Thymus (tissue), 11 donors: ENCODE measurements at regions not wholly inside any gene's neighbourhood (a gene's known extent, or its start where the extent isn't known, plus 50 kb on each side); places are given as distances from the start of the nearest gene placed in this dataset.
"Not testable (repeated sequence)": the region's sequence is repeated elsewhere in the genome, so short reads cannot be mapped to it uniquely, and the experiment has no call there.

ENCODE experiments used
- DNase-seq, 9 donors: peaks; one replicate each; pipeline ENCODE4 v3.0.0-alpha.2; 2013; ENCODE audit warnings: low spot score in 9 of 9, low read depth in 6 of 9, missing footprints in 1 of 9
- H3K27ac ChIP-seq, 2 donors: one replicate each; pipeline ENCODE4 v1.5.1; 2013; ENCODE audit warnings: control low read depth in 1 of 2, low read depth in 1 of 2, low read length in 1 of 2, mild to moderate bottlenecking in 1 of 2, moderate library complexity in 1 of 2
- H3K27me3 ChIP-seq, 2 donors: one replicate each; pipeline ENCODE4 v1.5.1; 2013; ENCODE audit warnings: low read length in 1 of 2; ENCODE audit not compliant: control insufficient read depth in 2 of 2, insufficient read depth in 1 of 2
- H3K36me3 ChIP-seq, 2 donors: one replicate each; pipeline ENCODE4 v1.5.1; 2013; ENCODE audit warnings: low read length in 1 of 2, mild to moderate bottlenecking in 1 of 2, moderate library complexity in 1 of 2; ENCODE audit not compliant: control insufficient read depth in 2 of 2, insufficient read depth in 2 of 2
- H3K4me1 ChIP-seq, 2 donors: one replicate each; pipeline ENCODE4 v1.5.1; 2013; ENCODE audit warnings: low read length in 2 of 2; ENCODE audit not compliant: control insufficient read depth in 2 of 2, insufficient read depth in 2 of 2
- H3K4me3 ChIP-seq, 2 donors: one replicate each; pipeline ENCODE4 v1.5.1; 2013; ENCODE audit warnings: low read length in 2 of 2, control low read depth in 1 of 2, mild to moderate bottlenecking in 1 of 2
- H3K9me3 ChIP-seq, 2 donors: one replicate each; pipeline ENCODE4 v1.5.1; 2013; ENCODE audit warnings: low read length in 1 of 2, mild to moderate bottlenecking in 1 of 2; ENCODE audit not compliant: control insufficient read depth in 2 of 2, insufficient read depth in 1 of 2
- WGBS: extraction: QIAGEN DNeasy Blood & Tissue Kit; methylation state at CpG from one replicate; pipeline ENCODE4 v1.1.7; 2013; 5-methylcytosine and 5-hydroxymethylcytosine counted together
- donor health status: healthy.

DNA sequence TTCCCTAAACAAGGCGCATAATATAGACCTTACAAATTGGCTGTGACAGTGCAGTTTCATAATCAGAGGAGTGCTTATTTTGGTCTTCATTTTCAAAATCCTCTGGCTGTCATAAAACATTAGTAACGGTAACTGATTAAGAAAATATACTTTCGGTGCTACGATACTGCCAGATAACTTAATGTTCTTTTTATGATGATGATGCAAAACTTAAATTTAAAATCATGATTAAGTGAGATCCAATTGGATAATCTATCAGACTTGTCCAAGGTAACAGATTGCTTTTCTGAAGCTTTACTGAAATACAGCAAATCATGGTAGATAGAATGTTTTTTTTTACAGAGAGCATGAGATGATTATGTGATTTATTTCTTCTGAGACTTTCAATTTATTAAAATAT is 364.2 kb upstream of the CNTN3 start:
- H3K4me3 ChIP-seq: no peak overlapping the region
- H3K4me1 ChIP-seq: no peaks in the 10 kb centered on the region
- H3K27ac ChIP-seq: no peak overlapping the region
- H3K36me3 ChIP-seq: no peaks in the 10 kb centered on the region
- no peaks in the 10 kb centered on the region for H3K9me3 ChIP-seq
- no peaks in the 10 kb centered on the region for H3K27me3 ChIP-seq
- DNase-seq: no peak
- 97% methylated on average over 4 of the region's 4 CpGs for WGBS

DNA sequence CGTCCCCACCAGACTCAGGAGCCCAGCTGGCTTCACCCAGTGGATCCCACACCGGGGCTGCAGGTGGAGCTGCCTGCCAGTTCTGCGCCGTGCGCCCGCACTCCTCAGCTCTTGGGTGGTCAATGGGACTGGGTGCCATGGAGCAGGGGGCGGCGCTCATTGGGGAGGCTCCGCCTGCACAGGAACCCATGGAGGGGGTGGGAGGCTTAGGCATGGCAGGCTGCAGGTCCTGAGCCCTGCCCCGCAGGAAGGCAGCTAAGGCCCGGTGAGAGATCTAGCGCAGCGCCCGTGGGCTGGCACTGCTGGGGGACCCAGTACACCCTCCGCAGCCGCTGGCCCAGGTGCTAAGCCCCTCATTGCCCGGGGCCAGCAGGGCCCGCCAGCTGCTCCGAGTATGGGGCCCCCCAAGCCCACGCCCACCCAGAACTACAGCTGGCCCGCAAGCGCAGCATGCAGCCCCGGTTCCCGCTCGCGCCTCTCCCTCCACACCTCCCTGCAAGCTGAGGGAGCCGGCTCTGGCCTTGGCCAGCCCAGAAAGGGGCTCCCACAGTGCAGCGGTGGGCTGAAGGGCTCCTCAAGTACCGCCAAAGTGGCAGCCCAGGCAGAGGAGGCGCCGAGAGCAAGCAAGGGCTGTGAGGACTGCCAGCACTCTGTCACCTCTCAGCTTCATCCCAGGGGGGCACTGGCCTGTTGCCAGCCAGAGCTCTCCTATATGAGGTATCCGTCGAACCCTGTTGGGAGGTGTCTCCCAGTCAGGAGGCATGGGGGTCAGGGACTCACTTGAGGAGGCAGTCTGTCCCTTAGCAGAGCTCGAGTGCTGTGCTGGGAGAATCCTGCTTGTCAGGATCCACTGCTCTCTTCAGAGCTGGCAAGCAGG is 370.8 kb upstream of the CNTN3 start:
- not testable (repeated sequence) for H3K36me3 ChIP-seq, H3K9me3 ChIP-seq, H3K27me3 ChIP-seq, DNase-seq, H3K4me1 ChIP-seq, H3K4me3 ChIP-seq, H3K27ac ChIP-seq
- WGBS: 96% methylated on average over 34 of the region's 34 CpGs

DNA sequence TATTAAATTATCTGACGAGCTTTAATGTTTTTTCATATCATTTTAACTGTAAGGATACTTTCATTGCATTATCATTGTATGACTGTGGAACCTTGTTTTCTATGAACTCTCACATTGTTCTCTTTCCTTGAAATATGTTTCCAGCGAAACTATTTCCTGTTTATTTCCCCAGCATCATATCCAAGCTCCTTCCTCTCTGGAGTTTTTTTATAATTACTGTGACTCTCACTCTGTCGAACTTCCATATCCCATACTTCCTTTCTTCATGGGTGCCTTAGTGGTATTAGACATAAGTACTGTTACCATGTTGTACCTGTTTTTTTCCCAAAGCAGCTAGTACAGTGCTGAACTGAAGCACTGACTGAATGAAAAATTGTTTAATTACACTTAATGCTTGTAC is 373.6 kb upstream of the CNTN3 start:
- no peak overlapping the region for H3K27ac ChIP-seq
- no peaks in the 10 kb centered on the region for H3K4me1 ChIP-seq
- no peak for DNase-seq
- no peak overlapping the region for H3K4me3 ChIP-seq
- H3K27me3 ChIP-seq: no peaks in the 10 kb centered on the region
- 66% methylated on average over 3 of the region's 3 CpGs for WGBS
- H3K9me3 ChIP-seq: peaks cover 0 to 10% of the 10 kb centered on the region in 2 donors
- no peaks in the 10 kb centered on the region for H3K36me3 ChIP-seq

DNA sequence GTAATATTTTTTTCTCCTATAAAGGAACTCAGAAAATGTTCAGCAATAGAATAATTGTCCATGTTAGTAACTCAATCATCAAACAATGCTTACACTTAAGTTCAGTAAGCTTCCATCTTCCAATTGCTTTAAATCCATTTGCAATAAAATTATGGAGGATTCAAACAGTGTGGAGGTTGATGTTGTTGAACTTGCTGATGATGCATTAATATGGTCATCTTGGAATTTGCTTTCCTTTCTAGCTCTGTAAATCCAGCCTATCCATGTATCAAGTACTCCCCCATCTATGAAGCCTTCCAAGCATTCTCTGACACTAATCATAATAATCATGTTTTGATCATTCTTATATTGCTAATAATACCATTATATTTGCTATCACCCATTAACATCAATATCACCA is 378.4 kb upstream of the CNTN3 start:
- Histone ChIP-seq H3K9me3 (no peaks in the 10 kb centered on the region), H3K27ac (no peak overlapping the region), H3K4me3 (no peak overlapping the region), H3K4me1 (no peaks in the 10 kb centered on the region), H3K27me3 (no peaks in the 10 kb centered on the region), H3K36me3 (no peaks in the 10 kb centered on the region)
- no peak for DNase-seq

DNA sequence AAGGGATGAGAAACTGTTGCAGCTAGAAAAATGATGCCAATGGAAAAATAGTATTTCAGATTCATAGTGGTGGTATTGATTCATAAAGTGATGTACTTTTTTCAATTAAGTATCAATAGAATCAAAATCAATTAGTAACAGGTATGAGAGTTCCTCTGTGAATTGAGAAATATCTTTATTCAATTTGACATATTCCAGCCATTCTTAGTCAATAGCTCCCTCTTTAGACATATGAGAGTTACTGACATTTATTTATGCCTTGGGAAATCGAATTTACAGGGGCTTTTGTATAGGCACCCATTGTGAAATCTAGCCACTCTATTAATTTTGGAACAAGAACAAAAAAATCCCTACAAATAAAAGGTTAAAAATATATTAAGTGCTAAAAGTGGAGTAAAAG is 386.9 kb upstream of the CNTN3 start:
- WGBS: 17% methylated on average over 1 of the region's 1 CpG
- Histone ChIP-seq H3K27ac (no peak overlapping the region), H3K27me3 (no peaks in the 10 kb centered on the region), H3K36me3 (no peaks in the 10 kb centered on the region), H3K9me3 (no peaks in the 10 kb centered on the region), H3K4me3 (no peak overlapping the region), H3K4me1 (no peaks in the 10 kb centered on the region)
- no peak for DNase-seq

DNA sequence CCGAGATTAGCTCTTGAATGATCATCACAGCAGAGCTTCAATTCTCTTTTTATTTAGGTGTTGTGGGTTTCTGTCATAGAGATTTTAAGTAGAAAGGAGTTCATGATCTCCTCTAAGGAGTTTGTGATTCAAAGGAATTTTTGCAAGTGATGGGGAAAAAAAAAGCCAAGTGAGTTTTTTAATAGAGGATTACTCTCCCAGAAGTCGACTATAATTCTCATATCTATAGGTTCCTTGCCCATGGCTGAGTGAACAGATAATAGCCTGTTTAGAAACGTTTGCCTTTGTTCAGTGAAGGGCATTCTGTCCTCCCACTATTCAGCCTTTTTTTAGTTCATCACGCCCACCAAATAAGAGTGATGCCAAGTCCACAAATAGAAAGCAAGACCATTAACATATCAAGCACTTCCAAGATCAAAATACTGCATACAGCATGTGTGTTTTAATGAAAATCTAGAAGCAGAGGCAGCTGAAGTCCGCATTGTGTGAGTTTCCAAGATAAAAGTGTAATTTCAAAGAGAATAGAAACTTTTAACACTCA is 398.4 kb upstream of the CNTN3 start:
- no peaks in the 10 kb centered on the region for H3K36me3 ChIP-seq
- no peaks in the 10 kb centered on the region for H3K4me1 ChIP-seq
- H3K27me3 ChIP-seq: no peaks in the 10 kb centered on the region
- H3K9me3 ChIP-seq: peaks cover 0 to 7% of the 10 kb centered on the region in 2 donors
- no peak for DNase-seq
- no peak overlapping the region for H3K4me3 ChIP-seq
- 82% methylated on average over 5 of the region's 5 CpGs for WGBS
- no peak overlapping the region for H3K27ac ChIP-seq

DNA sequence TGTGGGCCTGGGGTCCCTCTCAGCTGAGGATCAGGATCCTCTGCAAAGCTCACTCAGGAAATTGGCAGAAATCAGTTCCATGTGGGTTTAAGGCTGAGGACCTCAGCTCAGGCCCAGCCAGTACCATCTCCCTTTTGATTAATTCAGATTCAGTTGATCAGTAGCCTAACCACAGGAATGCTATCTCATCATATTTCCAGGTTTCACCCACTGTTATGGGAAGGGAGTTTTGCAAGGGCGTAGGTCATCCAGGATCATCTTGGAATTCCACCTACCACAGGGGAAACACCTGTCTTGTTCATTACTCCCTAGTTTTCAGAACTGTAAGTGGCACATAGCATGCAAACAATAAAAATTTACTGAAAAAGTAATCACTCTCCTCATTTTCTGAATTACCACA is 399.5 kb upstream of the CNTN3 start:
- Histone ChIP-seq H3K27me3 (no peaks in the 10 kb centered on the region), H3K36me3 (no peaks in the 10 kb centered on the region), H3K27ac (no peak overlapping the region), H3K4me1 (no peaks in the 10 kb centered on the region), H3K4me3 (no peak overlapping the region), H3K9me3 (no peaks in the 10 kb centered on the region)
- DNase-seq: no peak
- WGBS: 97% methylated on average over 1 of the region's 1 CpG

DNA sequence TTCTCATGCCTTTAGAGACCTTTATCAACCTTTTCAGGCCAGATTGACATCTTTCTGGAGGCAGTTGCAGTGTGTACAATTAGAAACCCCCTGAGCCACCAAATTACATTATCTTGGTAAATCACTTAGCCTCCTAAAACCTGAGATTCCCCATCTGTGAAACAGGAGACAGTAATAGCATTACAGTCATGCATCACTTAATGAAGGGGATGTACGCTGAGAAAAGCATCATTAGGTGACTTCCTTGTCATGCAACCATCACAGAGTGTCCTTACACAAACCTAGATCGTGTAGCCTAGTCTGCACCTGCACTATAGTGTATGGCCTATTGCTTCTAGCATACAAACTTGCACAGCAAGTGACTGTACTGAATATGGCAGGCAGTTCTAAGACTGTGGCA is 400.8 kb upstream of the CNTN3 start:
- Histone ChIP-seq H3K27ac (no peak overlapping the region), H3K4me3 (no peak overlapping the region), H3K9me3 (no peaks in the 10 kb centered on the region), H3K4me1 (no peaks in the 10 kb centered on the region), H3K27me3 (no peaks in the 10 kb centered on the region), H3K36me3 (no peaks in the 10 kb centered on the region)
- 75% methylated on average over 2 of the region's 2 CpGs for WGBS
- no peak for DNase-seq

DNA sequence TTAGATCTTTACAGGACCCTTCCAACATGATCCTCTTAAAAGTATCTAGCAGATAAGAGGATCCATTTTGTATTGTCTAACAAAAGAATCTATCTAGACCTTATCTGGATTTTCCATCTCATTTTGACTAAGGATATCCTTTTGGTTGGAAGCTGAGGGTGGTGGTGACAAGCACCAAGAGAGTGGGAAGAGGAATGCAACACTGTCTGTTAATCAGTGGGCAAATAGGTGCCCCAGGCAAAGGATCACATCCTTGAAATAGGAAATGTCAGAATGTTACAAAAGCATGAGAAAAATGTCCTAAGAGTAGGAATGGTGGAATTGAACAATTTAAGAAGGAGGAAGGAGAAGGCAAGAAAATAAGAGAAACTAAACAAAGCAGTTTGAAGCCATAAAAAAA is 420.7 kb upstream of the CNTN3 start:
- Histone ChIP-seq H3K9me3 (no peaks in the 10 kb centered on the region), H3K27ac (no peak overlapping the region), H3K36me3 (no peaks in the 10 kb centered on the region), H3K4me1 (no peaks in the 10 kb centered on the region), H3K4me3 (no peak overlapping the region), H3K27me3 (no peaks in the 10 kb centered on the region)
- DNase-seq: no peak
